Prostate gland (tissue), 2 donors: ENCODE measurements at regions not wholly inside any gene's neighbourhood (a gene's known extent, or its start where the extent isn't known, plus 50 kb on each side); places are given as distances from the start of the nearest gene placed in this dataset.

Experiments used
- DNase-seq: peaks from one replicate; pipeline ENCODE4 v3.0.0-alpha.2; 2019; ENCODE audit warnings: low spot score
- H3K27ac ChIP-seq, 2 donors: fragments of 200-600 bp; sonication (generic); 2 replicates each; pipeline ENCODE4 v1.5.1; 2017 to 2019
- H3K27me3 ChIP-seq: fragments of 200-600 bp; sonication (generic); replicated peaks from 2 replicates; pipeline ENCODE4 v1.5.1; 2019; ENCODE audit not compliant: insufficient read depth
- H3K36me3 ChIP-seq, 2 donors: fragments of 200-600 bp; sonication (generic); 1 replicate in 1 of 2; 2 replicates in 1 of 2; pipeline versions ENCODE4 v1.5.1 to v1.8.1; 2017 to 2019
- H3K4me1 ChIP-seq: fragments of 200-600 bp; sonication (generic); replicated peaks from 2 replicates; pipeline ENCODE4 v1.5.1; 2019
- H3K4me3 ChIP-seq, 2 donors: fragments of 200-600 bp; sonication (generic); 2 replicates each; pipeline ENCODE4 v1.5.1; 2017 to 2019
- H3K9me3 ChIP-seq: fragments of 200-600 bp; sonication (generic); 2 replicates; pipeline ENCODE4 v1.5.1; 2017
- POLR2A ChIP-seq: fragments of 450-650 bp; IDR thresholded peaks from one replicate; pipeline ENCODE4 v1.6.1; 2016; ENCODE audit warnings: antibody characterized with exemption, mild to moderate bottlenecking
- POLR2AphosphoS5 ChIP-seq: sonication (generic); formaldehyde crosslinking; IDR thresholded peaks from one replicate; pipeline ENCODE4 v1.6.1; 2017; ENCODE audit warnings: antibody characterized with exemption
- WGBS: methylation state at CpG from one replicate; pipeline ENCODE4 v1.1.5; 2018; 5-methylcytosine and 5-hydroxymethylcytosine counted together
- intact Hi-C: fragments of 100-400 bp; cut with DNase I; formaldehyde crosslinking; loops from one replicate; pipeline ENCODE4 v1.14.2; 2022
- TF ChIP-seq, protein P1 (sequence below), 4 experiments: fragments of 200-600 bp in 2 of 4; fragments of 450-650 bp in 2 of 4; sonication (generic) in 2 of 4; IDR thresholded peaks; 1 replicate in 3 of 4; 2 replicates in 1 of 4; pipeline ENCODE4 v1.5.1; 2016 to 2019; ENCODE audit warnings: antibody characterized with exemption in 4 of 4, mild to moderate bottlenecking in 2 of 4, moderate library complexity in 2 of 4

DNA sequence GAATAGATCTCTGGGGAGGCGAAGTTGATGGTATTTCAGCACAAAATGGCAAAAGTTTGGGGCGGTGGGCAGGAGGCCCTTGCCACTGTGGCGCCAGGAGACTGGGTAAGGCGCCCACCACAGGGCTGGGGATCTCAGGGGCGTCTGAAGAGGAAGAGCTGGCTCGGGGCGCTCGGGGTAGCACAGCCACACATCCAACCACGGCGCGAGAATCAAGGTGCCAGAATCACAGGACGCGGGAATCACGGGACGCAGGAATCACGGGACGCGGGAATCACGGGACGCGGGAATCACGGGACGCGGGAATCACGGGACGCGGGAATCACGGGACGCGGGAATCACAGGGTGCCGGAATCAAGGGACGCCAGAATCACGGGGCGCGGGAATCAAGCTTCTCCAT is 174.4 kb downstream of the TMEM18 start:
- H3K9me3 ChIP-seq, result no peaks in the 10 kb centered on the region
- intact Hi-C loops, result no loop called here
- H3K27ac ChIP-seq, result no peak overlapping the region
- no peaks in the 10 kb centered on the region for H3K4me1 ChIP-seq
- WGBS, result 94% methylated on average over 35 of the region's 35 CpGs
- H3K27me3 ChIP-seq, result no peaks in the 10 kb centered on the region
- no peak for DNase-seq
- no peak overlapping the region for H3K4me3 ChIP-seq
- no peak for TF ChIP-seq POLR2AphosphoS5
- H3K36me3 ChIP-seq, result no peaks in the 10 kb centered on the region

DNA sequence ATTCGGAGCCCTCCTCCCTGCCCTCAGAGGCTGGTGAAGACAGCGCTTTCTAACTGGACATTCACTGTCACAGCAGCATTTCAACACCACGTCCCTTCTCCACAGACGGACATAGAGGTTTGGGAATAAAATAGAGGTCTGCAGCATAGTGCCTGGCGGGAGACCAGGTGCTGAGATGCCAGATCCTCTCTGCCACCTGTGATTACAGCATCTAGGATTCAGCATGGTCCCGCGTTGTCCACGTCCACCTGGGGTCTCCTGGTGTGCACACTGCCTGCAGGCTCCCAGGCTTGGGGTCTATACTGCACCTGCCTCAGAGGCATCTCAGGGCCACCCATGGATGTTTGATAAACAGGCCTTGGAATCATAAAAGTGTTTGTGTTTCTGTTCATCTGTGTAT is 175.5 kb downstream of the TMEM18 start:
- no peak for DNase-seq
- H3K4me3 ChIP-seq, result no peak overlapping the region
- no peak overlapping the region for H3K27ac ChIP-seq
- no peaks in the 10 kb centered on the region for H3K4me1 ChIP-seq
- H3K36me3 ChIP-seq, result no peaks in the 10 kb centered on the region
- H3K27me3 ChIP-seq, result no peaks in the 10 kb centered on the region
- TF ChIP-seq, protein P1, sequence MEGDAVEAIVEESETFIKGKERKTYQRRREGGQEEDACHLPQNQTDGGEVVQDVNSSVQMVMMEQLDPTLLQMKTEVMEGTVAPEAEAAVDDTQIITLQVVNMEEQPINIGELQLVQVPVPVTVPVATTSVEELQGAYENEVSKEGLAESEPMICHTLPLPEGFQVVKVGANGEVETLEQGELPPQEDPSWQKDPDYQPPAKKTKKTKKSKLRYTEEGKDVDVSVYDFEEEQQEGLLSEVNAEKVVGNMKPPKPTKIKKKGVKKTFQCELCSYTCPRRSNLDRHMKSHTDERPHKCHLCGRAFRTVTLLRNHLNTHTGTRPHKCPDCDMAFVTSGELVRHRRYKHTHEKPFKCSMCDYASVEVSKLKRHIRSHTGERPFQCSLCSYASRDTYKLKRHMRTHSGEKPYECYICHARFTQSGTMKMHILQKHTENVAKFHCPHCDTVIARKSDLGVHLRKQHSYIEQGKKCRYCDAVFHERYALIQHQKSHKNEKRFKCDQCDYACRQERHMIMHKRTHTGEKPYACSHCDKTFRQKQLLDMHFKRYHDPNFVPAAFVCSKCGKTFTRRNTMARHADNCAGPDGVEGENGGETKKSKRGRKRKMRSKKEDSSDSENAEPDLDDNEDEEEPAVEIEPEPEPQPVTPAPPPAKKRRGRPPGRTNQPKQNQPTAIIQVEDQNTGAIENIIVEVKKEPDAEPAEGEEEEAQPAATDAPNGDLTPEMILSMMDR (IDR thresholded peaks at IDR 0.05), result no peak
- no peak for TF ChIP-seq POLR2A
- TF ChIP-seq POLR2AphosphoS5, result no peak
- H3K9me3 ChIP-seq, result no peaks in the 10 kb centered on the region
- 88% methylated on average over 8 of the region's 8 CpGs for WGBS
- intact Hi-C loops, result no loop called here

DNA sequence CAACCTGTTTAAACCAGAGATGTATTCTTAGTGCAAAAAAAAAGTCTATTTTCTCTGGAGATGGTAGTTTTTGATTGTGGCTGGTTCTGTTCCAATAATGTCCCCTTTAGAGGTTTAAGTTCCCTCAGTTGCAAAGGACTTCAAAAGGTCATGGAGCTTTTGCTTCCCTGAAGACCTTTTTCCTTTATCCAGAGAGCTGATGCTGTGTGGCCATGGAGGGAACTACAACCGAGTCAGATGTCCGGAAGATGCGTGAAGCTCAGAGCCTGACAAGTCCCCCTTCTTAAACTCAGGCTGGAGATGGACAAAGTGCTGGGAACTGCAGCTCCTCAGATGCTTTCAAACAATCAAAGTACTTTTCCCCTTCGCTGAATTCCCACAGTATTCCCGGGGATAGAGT is 176.1 kb downstream of the TMEM18 start:
- Histone ChIP-seq H3K36me3 (no peaks in the 10 kb centered on the region), H3K4me3 (no peak overlapping the region), H3K27me3 (no peaks in the 10 kb centered on the region), H3K4me1 (no peaks in the 10 kb centered on the region), H3K27ac (no peak overlapping the region), H3K9me3 (no peaks in the 10 kb centered on the region)
- intact Hi-C loops, result no loop called here
- 70% methylated on average over 5 of the region's 5 CpGs for WGBS
- no peak for DNase-seq
- TF ChIP-seq POLR2AphosphoS5, result no peak
- TF ChIP-seq, protein P1 (IDR thresholded peaks at IDR 0.05), result no peak
- TF ChIP-seq POLR2A, result no peak

DNA sequence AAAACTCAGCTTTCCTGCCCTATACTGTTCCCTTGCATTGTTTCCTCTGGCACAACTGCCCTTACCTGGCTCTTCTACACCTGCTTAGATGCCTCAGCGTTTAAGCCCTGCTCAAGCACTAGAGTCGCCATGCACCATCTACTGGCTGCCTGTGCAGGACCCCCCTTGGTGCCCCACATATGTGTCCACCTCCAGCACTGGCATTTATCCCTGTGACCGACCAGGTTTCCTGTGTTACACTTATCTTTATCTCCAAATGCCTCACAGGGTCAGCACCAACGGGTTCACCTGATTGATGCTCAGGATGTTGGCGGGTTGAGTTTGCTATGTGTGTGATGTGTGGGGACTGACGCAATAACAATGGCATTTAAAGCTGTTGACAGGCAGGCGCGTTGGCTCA is 177.5 kb downstream of the TMEM18 start:
- 80% methylated on average over 8 of the region's 8 CpGs for WGBS
- Histone ChIP-seq H3K4me1 (no peaks in the 10 kb centered on the region), H3K27ac (no peak overlapping the region), H3K27me3 (no peaks in the 10 kb centered on the region), H3K36me3 (no peaks in the 10 kb centered on the region), H3K9me3 (no peaks in the 10 kb centered on the region), H3K4me3 (no peak overlapping the region)
- no peak for TF ChIP-seq POLR2AphosphoS5
- TF ChIP-seq, protein P1 (IDR thresholded peaks at IDR 0.05), result no peak
- no peak for TF ChIP-seq POLR2A
- DNase-seq, result no peak
- intact Hi-C loops, result no loop called here

DNA sequence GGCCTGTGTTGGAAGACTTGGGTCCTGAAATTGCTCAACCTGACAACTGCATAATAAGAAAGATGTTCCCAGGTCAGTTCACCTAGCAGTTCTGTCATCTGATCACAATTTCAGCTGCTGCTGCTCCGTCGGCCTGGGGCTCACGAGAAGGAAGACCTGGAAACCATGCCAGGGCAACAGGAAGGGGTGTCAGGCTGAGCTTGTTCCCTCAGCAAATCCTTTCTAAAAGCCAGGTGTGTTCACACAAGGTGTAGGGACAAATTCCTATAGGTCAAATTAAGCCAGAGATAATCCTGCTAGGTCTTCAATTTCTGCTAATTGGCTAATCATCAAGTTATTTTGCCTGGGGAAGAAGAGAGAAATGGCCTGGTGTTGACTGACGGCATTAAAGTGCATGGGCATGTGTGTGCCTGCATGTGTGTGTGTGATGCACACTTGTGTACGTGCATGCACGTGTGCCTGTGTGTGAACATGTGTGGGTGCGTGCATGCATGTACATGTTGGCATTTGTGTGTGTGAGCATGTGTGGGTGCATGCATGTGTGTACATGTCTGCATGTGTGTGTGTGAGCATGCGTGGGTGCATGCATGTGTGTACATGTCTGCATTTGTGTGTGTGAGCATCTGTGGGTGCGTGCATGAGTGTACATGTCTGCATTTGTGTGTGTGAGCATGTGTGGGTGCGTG is 178.6 kb downstream of the TMEM18 start:
- H3K27ac ChIP-seq, result no peak overlapping the region
- no peak overlapping the region for H3K4me3 ChIP-seq
- DNase-seq, result no peak
- H3K9me3 ChIP-seq, result no peaks in the 10 kb centered on the region
- H3K36me3 ChIP-seq, result no peaks in the 10 kb centered on the region
- WGBS, result 90% methylated on average over 10 of the region's 10 CpGs
- peaks cover 2% of the 10 kb centered on the region for H3K27me3 ChIP-seq
- TF ChIP-seq POLR2AphosphoS5 (no peak), POLR2A (no peak)
- TF ChIP-seq, protein P1 (IDR thresholded peaks at IDR 0.05), result no peak
- no peaks in the 10 kb centered on the region for H3K4me1 ChIP-seq
- intact Hi-C loops, result no loop called here
